GM23338 (cell line): ENCODE measurements at regions not wholly inside any gene's neighbourhood (a gene's known extent, or its start where the extent isn't known, plus 50 kb on each side); places are given as distances from the start of the nearest gene placed in this dataset.
A peak's percentile ranks its signal among the peaks of the same experiment; 100 is the strongest.

Source experiments
- ATAC-seq: fragments of 200-7000 bp; cut with Tn5 transposase; 3 replicates; pipeline ENCODE4 v1.9.1; 2020
- DNase-seq: peaks from one replicate; pipeline ENCODE4 v3.0.0-alpha.2; 2015; ENCODE audit warnings: low spot score
- H2AFZ ChIP-seq: fragments of 200-600 bp; sonication (generic); 2 replicates; pipeline ENCODE4 v1.8.0; 2016; ENCODE audit warnings: antibody characterized with exemption, mild to moderate bottlenecking, moderate library complexity
- H3F3A ChIP-seq: fragments of 200-600 bp; sonication (generic); replicated peaks from 2 replicates; pipeline ENCODE4 v1.8.0; 2017; ENCODE audit warnings: antibody characterized with exemption, mixed run types, low read depth
- H3K27ac ChIP-seq: fragments of 200-600 bp; sonication (generic); 2 replicates; pipeline ENCODE4 v1.6.1; 2016; ENCODE audit warnings: low read depth
- H3K27me3 ChIP-seq: fragments of 200-600 bp; sonication (generic); 2 replicates; pipeline ENCODE4 v1.8.0; 2016; ENCODE audit warnings: mild to moderate bottlenecking, mixed run types, moderate library complexity; ENCODE audit not compliant: insufficient read depth
- H3K36me3 ChIP-seq: fragments of 200-600 bp; sonication (generic); 2 replicates; pipeline ENCODE4 v1.8.0; 2016; ENCODE audit warnings: mild to moderate bottlenecking; ENCODE audit not compliant: insufficient read depth
- H3K4me1 ChIP-seq: fragments of 200-600 bp; sonication (generic); 2 replicates; pipeline ENCODE4 v1.8.0; 2016; ENCODE audit warnings: mild to moderate bottlenecking, moderate library complexity; ENCODE audit not compliant: insufficient read depth
- H3K4me2 ChIP-seq: fragments of 200-600 bp; sonication (generic); 2 replicates; pipeline ENCODE4 v1.7.1; 2017; ENCODE audit warnings: mixed run types
- H3K4me3 ChIP-seq: fragments of 200-600 bp; sonication (generic); 2 replicates; pipeline ENCODE4 v1.6.1; 2016; ENCODE audit warnings: mixed run types
- H3K79me2 ChIP-seq: fragments of 200-600 bp; sonication (generic); replicated peaks from 2 replicates; pipeline ENCODE4 v1.8.0; 2017; ENCODE audit warnings: mild to moderate bottlenecking; ENCODE audit not compliant: insufficient read depth
- H3K9me2 ChIP-seq: fragments of 200-600 bp; sonication (generic); 2 replicates; pipeline ENCODE4 v1.8.0; 2017; ENCODE audit not compliant: insufficient read depth
- H4K20me1 ChIP-seq: fragments of 200-600 bp; sonication (generic); replicated peaks from 2 replicates; pipeline ENCODE4 v1.8.0; 2017; ENCODE audit warnings: mild to moderate bottlenecking; ENCODE audit not compliant: insufficient read depth
- H3K27ac Mint-ChIP-seq: 2 replicates; pipeline ENCODE4 v1.8.0; 2020; ENCODE audit warnings: inconsistent platforms, mild to moderate bottlenecking, moderate library complexity, mixed read lengths
- H3K27me3 Mint-ChIP-seq: 3 replicates; pipeline ENCODE4 v1.8.0; 2022; ENCODE audit warnings: low read depth, mild to moderate bottlenecking, moderate library complexity, mixed read lengths, inconsistent platforms; ENCODE audit not compliant: insufficient read depth, poor library complexity
- H3K36me3 Mint-ChIP-seq: 3 replicates; pipeline ENCODE4 v1.8.0; 2021; ENCODE audit warnings: low read depth, mild to moderate bottlenecking, inconsistent platforms, moderate library complexity, mixed read lengths
- H3K4me1 Mint-ChIP-seq: 3 replicates; pipeline ENCODE4 v1.8.0; 2020; ENCODE audit warnings: mild to moderate bottlenecking, inconsistent platforms, mixed read lengths
- H3K4me3 Mint-ChIP-seq: 3 replicates; pipeline ENCODE4 v1.8.0; 2021; ENCODE audit warnings: moderate library complexity, mild to moderate bottlenecking, inconsistent platforms, mixed read lengths
- H3K9me3 Mint-ChIP-seq: 3 replicates; pipeline ENCODE4 v1.8.0; 2020; ENCODE audit warnings: moderate library complexity, mild to moderate bottlenecking, inconsistent platforms, mixed read lengths
- CREB1 ChIP-seq: fragments of 250-450 bp; sonication (Bioruptor Pico); IDR thresholded peaks from 2 replicates; pipeline ENCODE4 v1.5.0; 2020; ENCODE audit warnings: low read depth, mild to moderate bottlenecking, moderate library complexity
- CTCF ChIP-seq, 2 experiments: fragments of 200-600 bp in 1 of 2; sonication (generic) in 1 of 2; conservative IDR thresholded peaks; 2 replicates each; pipeline versions ENCODE4 v1.5.1 to v1.6.1; 2016 to 2017; ENCODE audit warnings: antibody characterized with exemption in 2 of 2, low read depth in 2 of 2, mild to moderate bottlenecking in 2 of 2, moderate library complexity in 1 of 2
- ETS1 ChIP-seq: IDR thresholded peaks from 2 replicates; pipeline ENCODE4 v1.6.1; 2016; ENCODE audit warnings: antibody characterized with exemption
- EZH2 ChIP-seq: fragments of 200-600 bp; sonication (generic); IDR thresholded peaks from one replicate; pipeline ENCODE4 v1.8.0; 2017; ENCODE audit warnings: antibody characterized with exemption, mild to moderate bottlenecking, low read depth; ENCODE audit not compliant: unreplicated experiment
- EZH2phosphoT487 ChIP-seq: fragments of 200-600 bp; sonication (generic); IDR thresholded peaks from one replicate; pipeline ENCODE4 v1.8.1; 2018; ENCODE audit warnings: antibody characterized with exemption; ENCODE audit not compliant: unreplicated experiment
- JUNB ChIP-seq: IDR thresholded peaks from one replicate; pipeline ENCODE4 v1.6.1; 2016; ENCODE audit warnings: antibody characterized with exemption; ENCODE audit not compliant: unreplicated experiment
- NANOG ChIP-seq: IDR thresholded peaks from 2 replicates; pipeline ENCODE4 v1.6.1; 2016; ENCODE audit warnings: antibody characterized with exemption, borderline replicate concordance
- POLR2AphosphoS5 ChIP-seq: IDR thresholded peaks from 2 replicates; pipeline ENCODE4 v1.6.1; 2016; ENCODE audit warnings: antibody characterized with exemption, low read depth
- REST ChIP-seq: IDR thresholded peaks from one replicate; pipeline ENCODE4 v1.6.1; 2018; ENCODE audit warnings: antibody characterized with exemption; ENCODE audit not compliant: unreplicated experiment
- STAT1 ChIP-seq: IDR thresholded peaks from one replicate; pipeline ENCODE4 v1.6.1; 2016; ENCODE audit warnings: antibody characterized with exemption; ENCODE audit not compliant: unreplicated experiment
- ZNF114 ChIP-seq: fragments of 250-450 bp; sonication (Bioruptor Pico); IDR thresholded peaks from 2 replicates; pipeline ENCODE4 v1.5.0; 2020; ENCODE audit warnings: mild to moderate bottlenecking, moderate library complexity
- ZNF331 ChIP-seq: fragments of 250-450 bp; sonication (Bioruptor Pico); IDR thresholded peaks from 2 replicates; pipeline ENCODE4 v1.5.0; 2020; ENCODE audit warnings: low read depth, mild to moderate bottlenecking, moderate library complexity
- ZNF462 ChIP-seq: fragments of 250-450 bp; sonication (Bioruptor Pico); IDR thresholded peaks from 2 replicates; pipeline ENCODE4 v1.5.0; 2020; ENCODE audit warnings: mild to moderate bottlenecking, moderate library complexity

- peaks cover 40% of the 10 kb centered on the region for H3K4me1 ChIP-seq
- H3K27me3 ChIP-seq = no peaks in the 10 kb centered on the region
- no peak overlapping the region for H3K4me3 ChIP-seq
- peak overlapping the region; percentile 45; the same call in 1 of the 2 replicates for H3K4me2 ChIP-seq
- H3K36me3 Mint-ChIP-seq = no peaks in the 10 kb centered on the region
- H3F3A ChIP-seq = no peaks in the 10 kb centered on the region
- peak overlapping the region; percentile 79 for H3K27ac ChIP-seq
- H3K27me3 Mint-ChIP-seq = peaks cover 5% of the 10 kb centered on the region
- no peaks in the 10 kb centered on the region for H3K79me2 ChIP-seq
- H3K9me3 Mint-ChIP-seq = no peaks in the 10 kb centered on the region
- H3K36me3 ChIP-seq = no peaks in the 10 kb centered on the region
- TF ChIP-seq STAT1 = no peak
- TF ChIP-seq EZH2 = no peak
- TF ChIP-seq CREB1 (CRISPR knock-in tag) = no peak
- TF ChIP-seq EZH2phosphoT487 = no peak
- no peak for TF ChIP-seq REST
- TF ChIP-seq POLR2AphosphoS5 = no peak
- no peak for TF ChIP-seq ZNF462
- TF ChIP-seq ZNF331 (CRISPR knock-in tag) = no peak
- no peak for TF ChIP-seq JUNB
- TF ChIP-seq NANOG = no peak
- TF ChIP-seq ETS1 = no peak
- TF ChIP-seq CTCF (conservative IDR thresholded peaks at IDR 0.05; ENCODE audit: low read depth in 2 of 2) = no peak
- no peak for TF ChIP-seq ZNF114 (CRISPR knock-in tag)
- H3K9me2 ChIP-seq = no peaks in the 10 kb centered on the region
- H3K4me1 Mint-ChIP-seq = peaks cover 63% of the 10 kb centered on the region
- H3K27ac Mint-ChIP-seq = peak overlapping the region; percentile 85
- peak overlapping the region; percentile 95 for H2AFZ ChIP-seq
- H4K20me1 ChIP-seq = no peaks in the 10 kb centered on the region
- ATAC-seq = peak; percentile 55
- DNase-seq = peak; percentile 34
- H3K4me3 Mint-ChIP-seq = no peak overlapping the region
Measured at GRCh38 chr6:139473231-139473701, 98.8 kb upstream of the CITED2 start.
